ENCODE measurements at regions not wholly inside any gene's neighbourhood (a gene's known extent, or its start where the extent isn't known, plus 50 kb on each side); places are given as distances from the start of the nearest gene placed in this dataset.

DNA sequence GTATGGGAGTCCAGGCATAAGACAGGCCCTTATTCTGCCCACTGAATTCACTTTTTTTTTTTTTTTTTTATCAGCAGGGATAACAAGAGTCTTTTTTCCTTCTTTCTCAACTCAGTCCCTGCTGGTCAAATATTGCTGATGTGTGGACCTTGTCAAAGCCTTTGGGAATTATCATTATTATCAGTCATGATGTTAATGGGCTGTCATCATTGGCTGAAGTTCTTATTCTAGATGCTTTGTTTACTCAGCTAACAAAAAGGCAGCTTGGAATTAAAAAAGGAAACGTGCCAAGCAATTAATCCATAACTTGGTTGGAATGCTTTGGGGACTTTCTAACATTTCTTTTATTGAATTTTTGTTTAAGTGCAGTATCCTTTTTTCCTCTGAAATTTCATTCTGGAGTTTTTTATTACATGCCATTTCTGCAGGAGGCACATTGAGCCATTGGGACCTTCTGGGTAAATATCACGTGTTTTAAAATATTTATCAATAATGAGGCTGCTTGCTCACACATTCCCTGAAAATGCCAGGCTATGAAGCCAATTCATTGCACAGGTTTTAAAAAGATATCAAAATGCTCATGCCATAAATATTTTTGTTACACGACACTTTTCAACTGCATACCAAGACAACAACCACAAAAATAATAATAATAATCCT lies 246.3 kb downstream of the TXNL1 start:
- Histone ChIP-seq H3K4me1 (no peaks in the 10 kb centered on the region), H3K27ac (no peak overlapping the region), H3K4me3 (no peak overlapping the region), H3K79me2 (ENCODE audit: low read depth) (no peaks in the 10 kb centered on the region), H3F3A (ENCODE audit: low read depth) (no peaks in the 10 kb centered on the region), H4K20me1 (ENCODE audit: low read depth) (no peaks in the 10 kb centered on the region), H3K9ac (no peak overlapping the region), H3K4me2 (no peak overlapping the region), H3K27me3 (no peaks in the 10 kb centered on the region), H3K36me3 (no peaks in the 10 kb centered on the region), H2AFZ (replicated peaks) (no peak overlapping the region), H3K9me3 (ENCODE audit: low read depth) (no peaks in the 10 kb centered on the region)
- H3K27ac Mint-ChIP-seq = no peak overlapping the region
- no peak for DNase-seq (ENCODE audit: low spot score)
- H3K36me3 Mint-ChIP-seq = no peaks in the 10 kb centered on the region
- H3K27me3 Mint-ChIP-seq (ENCODE audit: insufficient read depth, low read depth) = no peaks in the 10 kb centered on the region
- no peaks in the 10 kb centered on the region for H3K4me1 Mint-ChIP-seq
- no peaks in the 10 kb centered on the region for H3K9me3 Mint-ChIP-seq
- no peak overlapping the region for H3K4me3 Mint-ChIP-seq
- TF ChIP-seq, protein P1, sequence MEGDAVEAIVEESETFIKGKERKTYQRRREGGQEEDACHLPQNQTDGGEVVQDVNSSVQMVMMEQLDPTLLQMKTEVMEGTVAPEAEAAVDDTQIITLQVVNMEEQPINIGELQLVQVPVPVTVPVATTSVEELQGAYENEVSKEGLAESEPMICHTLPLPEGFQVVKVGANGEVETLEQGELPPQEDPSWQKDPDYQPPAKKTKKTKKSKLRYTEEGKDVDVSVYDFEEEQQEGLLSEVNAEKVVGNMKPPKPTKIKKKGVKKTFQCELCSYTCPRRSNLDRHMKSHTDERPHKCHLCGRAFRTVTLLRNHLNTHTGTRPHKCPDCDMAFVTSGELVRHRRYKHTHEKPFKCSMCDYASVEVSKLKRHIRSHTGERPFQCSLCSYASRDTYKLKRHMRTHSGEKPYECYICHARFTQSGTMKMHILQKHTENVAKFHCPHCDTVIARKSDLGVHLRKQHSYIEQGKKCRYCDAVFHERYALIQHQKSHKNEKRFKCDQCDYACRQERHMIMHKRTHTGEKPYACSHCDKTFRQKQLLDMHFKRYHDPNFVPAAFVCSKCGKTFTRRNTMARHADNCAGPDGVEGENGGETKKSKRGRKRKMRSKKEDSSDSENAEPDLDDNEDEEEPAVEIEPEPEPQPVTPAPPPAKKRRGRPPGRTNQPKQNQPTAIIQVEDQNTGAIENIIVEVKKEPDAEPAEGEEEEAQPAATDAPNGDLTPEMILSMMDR (IDR thresholded peaks at IDR 0.05) = no peak
- TF ChIP-seq EZH2phosphoT487 (IDR thresholded peaks at IDR 0.05) (no peak), EZH2 (IDR thresholded peaks at IDR 0.05) (no peak)

DNA sequence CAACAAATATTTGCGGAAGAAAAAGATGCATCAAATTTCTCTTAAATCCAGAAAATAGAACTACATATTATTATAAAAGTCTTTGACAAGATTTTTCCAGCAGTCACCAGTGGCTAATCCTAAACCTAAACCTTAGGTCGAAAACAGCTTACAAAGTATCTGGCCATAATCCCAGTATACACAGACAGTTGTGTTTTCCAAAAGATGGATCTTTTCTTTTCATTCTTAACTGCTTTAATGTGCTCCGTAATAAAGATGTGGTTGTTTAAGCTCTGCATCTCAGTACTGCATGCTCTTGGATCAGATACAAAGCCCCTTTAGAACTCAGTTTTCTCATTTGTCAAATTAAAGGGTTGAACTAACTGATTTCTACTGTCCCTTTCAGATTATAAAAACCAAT lies 247.8 kb downstream of the TXNL1 start:
- Histone ChIP-seq H4K20me1 (ENCODE audit: low read depth) (no peaks in the 10 kb centered on the region), H3K9me3 (ENCODE audit: low read depth) (no peaks in the 10 kb centered on the region), H3K9ac (no peak overlapping the region), H3K4me1 (no peaks in the 10 kb centered on the region), H3K4me2 (no peak overlapping the region), H3K36me3 (no peaks in the 10 kb centered on the region), H2AFZ (replicated peaks) (no peak overlapping the region), H3F3A (ENCODE audit: low read depth) (no peaks in the 10 kb centered on the region), H3K79me2 (ENCODE audit: low read depth) (no peaks in the 10 kb centered on the region), H3K4me3 (no peak overlapping the region), H3K27ac (no peak overlapping the region), H3K27me3 (no peaks in the 10 kb centered on the region)
- Mint-ChIP-seq H3K4me1 (no peaks in the 10 kb centered on the region), H3K27me3 (ENCODE audit: insufficient read depth, low read depth) (no peaks in the 10 kb centered on the region), H3K9me3 (no peaks in the 10 kb centered on the region), H3K36me3 (no peaks in the 10 kb centered on the region), H3K27ac (no peak overlapping the region), H3K4me3 (no peak overlapping the region)
- no peak for DNase-seq (ENCODE audit: low spot score)
- TF ChIP-seq EZH2phosphoT487 (IDR thresholded peaks at IDR 0.05) (no peak), EZH2 (IDR thresholded peaks at IDR 0.05) (no peak)
- TF ChIP-seq, protein P1 (IDR thresholded peaks at IDR 0.05) = no peak

DNA sequence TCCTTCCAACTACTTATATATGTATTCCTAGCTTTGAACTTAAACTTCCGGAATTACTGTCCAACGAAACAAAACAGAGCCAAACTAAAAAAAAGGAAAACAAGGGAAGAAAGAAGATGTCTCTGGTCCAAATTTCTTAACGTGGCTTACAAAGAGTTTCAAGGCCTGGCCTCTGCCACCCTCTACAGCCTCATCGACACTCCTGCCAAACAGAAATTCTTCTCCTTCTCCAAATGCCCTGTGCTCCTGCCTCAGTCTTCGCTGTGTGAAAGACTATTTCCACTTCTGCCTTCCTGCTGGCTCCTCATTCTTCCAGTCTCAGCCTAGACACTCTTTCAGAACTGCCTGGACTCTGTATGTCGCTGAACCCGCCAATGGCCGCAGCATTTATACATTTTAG lies 249.2 kb downstream of the TXNL1 start:
- H3K36me3 Mint-ChIP-seq = no peaks in the 10 kb centered on the region
- H3K4me1 Mint-ChIP-seq = no peaks in the 10 kb centered on the region
- no peaks in the 10 kb centered on the region for H3K4me1 ChIP-seq
- no peak overlapping the region for H3K4me3 ChIP-seq
- H4K20me1 ChIP-seq (ENCODE audit: low read depth) = no peaks in the 10 kb centered on the region
- H3K27me3 Mint-ChIP-seq (ENCODE audit: insufficient read depth, low read depth) = no peaks in the 10 kb centered on the region
- no peak overlapping the region for H3K27ac Mint-ChIP-seq
- peak; percentile 6 for DNase-seq (ENCODE audit: low spot score)
- H2AFZ ChIP-seq (replicated peaks) = no peak overlapping the region
- TF ChIP-seq EZH2phosphoT487 (IDR thresholded peaks at IDR 0.05) = no peak
- TF ChIP-seq, protein P1 (IDR thresholded peaks at IDR 0.05) = peak; percentile 17
- no peak overlapping the region for H3K27ac ChIP-seq
- H3F3A ChIP-seq (ENCODE audit: low read depth) = no peaks in the 10 kb centered on the region
- H3K79me2 ChIP-seq (ENCODE audit: low read depth) = no peaks in the 10 kb centered on the region
- H3K9me3 Mint-ChIP-seq = no peaks in the 10 kb centered on the region
- H3K9ac ChIP-seq = no peak overlapping the region
- H3K36me3 ChIP-seq = no peaks in the 10 kb centered on the region
- H3K4me2 ChIP-seq = no peak overlapping the region
- no peaks in the 10 kb centered on the region for H3K9me3 ChIP-seq (ENCODE audit: low read depth)
- H3K4me3 Mint-ChIP-seq = no peak overlapping the region
- no peaks in the 10 kb centered on the region for H3K27me3 ChIP-seq
